GM21390 (cell line): ENCODE measurements at regions not wholly inside any gene's neighbourhood (a gene's known extent, or its start where the extent isn't known, plus 50 kb on each side); places are given as distances from the start of the nearest gene placed in this dataset.
"Not testable (repeated sequence)": the region's sequence is repeated elsewhere in the genome, so short reads cannot be mapped to it uniquely, and the experiment has no call there.

Experiments used
- ATAC-seq: cut with Tn5 transposase; IDR thresholded peaks from one replicate; pipeline ENCODE4 v1.9.1; 2021; ENCODE audit not compliant: unreplicated experiment

GRCh38 chr20:47846651-47847050 is 61.4 kb upstream of the SULF2 start:
- not testable (repeated sequence) for ATAC-seq

- not testable (repeated sequence) for ATAC-seq
Measured at GRCh38 chr20:47845382-47845977, 60.2 kb upstream of the SULF2 start.

- ATAC-seq = not testable (repeated sequence)
Measured at GRCh38 chr20:47844568-47844906, 59.3 kb upstream of the SULF2 start.

DNA sequence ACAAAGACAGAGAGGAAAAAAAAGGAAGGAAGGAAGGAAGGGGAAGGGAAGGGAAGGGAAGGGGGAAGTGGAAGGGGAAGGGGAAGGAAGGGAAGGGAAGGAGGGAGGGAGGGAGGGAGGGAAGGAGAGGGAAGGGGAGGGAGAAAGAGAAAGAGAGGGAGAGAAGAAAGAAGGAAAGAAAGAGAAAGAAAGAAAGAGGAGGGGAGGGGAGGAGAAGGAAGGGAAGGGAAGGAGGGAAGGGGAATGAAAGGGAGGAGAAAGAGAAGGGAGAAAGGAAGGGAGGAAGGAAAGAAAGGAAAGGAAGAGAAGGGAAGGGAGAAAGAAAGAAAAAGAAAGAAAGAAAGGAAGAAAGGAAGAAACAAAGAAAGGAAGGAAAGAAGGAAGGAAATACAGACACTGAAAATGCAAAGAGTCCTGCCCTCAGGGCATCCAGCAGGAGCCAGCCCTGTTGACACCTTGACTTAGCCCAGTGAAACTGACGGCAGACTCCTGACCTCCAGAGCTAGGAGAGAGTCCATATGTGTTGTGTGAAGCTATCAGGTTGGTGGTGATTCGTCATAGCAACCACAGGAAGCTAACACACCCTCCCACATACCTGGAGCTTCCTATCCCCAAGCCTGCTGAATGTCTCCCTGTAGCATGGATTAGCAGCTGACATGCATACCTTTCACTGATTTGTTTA is 58.7 kb upstream of the SULF2 start:
- no peak for ATAC-seq

- ATAC-seq = not testable (repeated sequence)
Measured at GRCh38 chr20:47842950-47843349, 57.7 kb upstream of the SULF2 start.

- not testable (repeated sequence) for ATAC-seq
Measured at GRCh38 chr20:47842004-47842403, 56.7 kb upstream of the SULF2 start.

GRCh38 chr20:47836256-47836817 is 51.1 kb upstream of the SULF2 start:
- not testable (repeated sequence) for ATAC-seq
